GM12872 (cell line): ENCODE measurements at regions not wholly inside any gene's neighbourhood (a gene's known extent, or its start where the extent isn't known, plus 50 kb on each side); places are given as distances from the start of the nearest gene placed in this dataset.

Experiments
- TF ChIP-seq, protein P1 (sequence below): IDR thresholded peaks from 3 replicates; pipeline ENCODE4 v1.5.1; 2011; ENCODE audit warnings: low read depth, mild to moderate bottlenecking, low read length, moderate library complexity; ENCODE audit not compliant: insufficient read depth

DNA sequence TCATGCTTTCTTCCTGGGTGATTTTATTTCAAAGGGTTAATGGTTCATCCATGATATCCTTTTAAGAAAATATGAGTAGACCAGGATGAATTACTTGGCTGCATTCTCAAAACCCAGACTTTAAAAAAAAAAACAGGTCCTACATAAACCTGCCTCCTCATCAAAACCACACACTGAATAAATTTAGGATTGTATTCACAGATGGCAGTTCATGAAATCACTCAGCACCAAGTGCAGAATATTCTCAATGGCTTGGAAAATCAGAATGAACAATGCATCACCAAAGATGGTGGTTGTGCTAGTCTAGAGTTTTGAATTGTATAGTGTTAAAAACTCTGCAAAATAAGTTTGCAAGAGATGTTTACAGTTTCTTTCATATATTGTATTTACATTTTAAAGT is 145.4 kb upstream of the GRAMD2B start:
- TF ChIP-seq, protein P1, sequence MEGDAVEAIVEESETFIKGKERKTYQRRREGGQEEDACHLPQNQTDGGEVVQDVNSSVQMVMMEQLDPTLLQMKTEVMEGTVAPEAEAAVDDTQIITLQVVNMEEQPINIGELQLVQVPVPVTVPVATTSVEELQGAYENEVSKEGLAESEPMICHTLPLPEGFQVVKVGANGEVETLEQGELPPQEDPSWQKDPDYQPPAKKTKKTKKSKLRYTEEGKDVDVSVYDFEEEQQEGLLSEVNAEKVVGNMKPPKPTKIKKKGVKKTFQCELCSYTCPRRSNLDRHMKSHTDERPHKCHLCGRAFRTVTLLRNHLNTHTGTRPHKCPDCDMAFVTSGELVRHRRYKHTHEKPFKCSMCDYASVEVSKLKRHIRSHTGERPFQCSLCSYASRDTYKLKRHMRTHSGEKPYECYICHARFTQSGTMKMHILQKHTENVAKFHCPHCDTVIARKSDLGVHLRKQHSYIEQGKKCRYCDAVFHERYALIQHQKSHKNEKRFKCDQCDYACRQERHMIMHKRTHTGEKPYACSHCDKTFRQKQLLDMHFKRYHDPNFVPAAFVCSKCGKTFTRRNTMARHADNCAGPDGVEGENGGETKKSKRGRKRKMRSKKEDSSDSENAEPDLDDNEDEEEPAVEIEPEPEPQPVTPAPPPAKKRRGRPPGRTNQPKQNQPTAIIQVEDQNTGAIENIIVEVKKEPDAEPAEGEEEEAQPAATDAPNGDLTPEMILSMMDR = no peak

DNA sequence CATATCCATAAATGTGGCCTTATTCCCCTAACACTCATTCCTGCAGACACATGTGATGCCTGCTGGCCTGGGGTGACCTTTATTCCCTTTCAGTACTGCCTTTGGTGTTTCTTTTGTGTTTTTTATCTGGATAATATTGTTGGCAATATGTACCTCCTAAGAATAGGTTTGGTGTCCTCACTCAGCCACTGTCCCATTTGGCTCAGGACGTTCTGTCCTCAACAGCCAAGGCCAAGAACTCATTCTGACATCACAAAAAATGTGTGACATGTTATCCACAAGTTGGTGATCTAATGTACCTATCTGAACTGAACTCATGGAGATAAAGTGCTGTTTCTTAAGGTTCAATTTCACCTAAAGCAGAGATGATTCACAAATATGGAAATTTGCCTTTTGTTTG is 142.9 kb upstream of the GRAMD2B start:
- TF ChIP-seq, protein P1 = no peak

- TF ChIP-seq, protein P1 = no peak
Observed at GRCh38 chr5:126280846-126281245, 142.4 kb upstream of the GRAMD2B start.

DNA sequence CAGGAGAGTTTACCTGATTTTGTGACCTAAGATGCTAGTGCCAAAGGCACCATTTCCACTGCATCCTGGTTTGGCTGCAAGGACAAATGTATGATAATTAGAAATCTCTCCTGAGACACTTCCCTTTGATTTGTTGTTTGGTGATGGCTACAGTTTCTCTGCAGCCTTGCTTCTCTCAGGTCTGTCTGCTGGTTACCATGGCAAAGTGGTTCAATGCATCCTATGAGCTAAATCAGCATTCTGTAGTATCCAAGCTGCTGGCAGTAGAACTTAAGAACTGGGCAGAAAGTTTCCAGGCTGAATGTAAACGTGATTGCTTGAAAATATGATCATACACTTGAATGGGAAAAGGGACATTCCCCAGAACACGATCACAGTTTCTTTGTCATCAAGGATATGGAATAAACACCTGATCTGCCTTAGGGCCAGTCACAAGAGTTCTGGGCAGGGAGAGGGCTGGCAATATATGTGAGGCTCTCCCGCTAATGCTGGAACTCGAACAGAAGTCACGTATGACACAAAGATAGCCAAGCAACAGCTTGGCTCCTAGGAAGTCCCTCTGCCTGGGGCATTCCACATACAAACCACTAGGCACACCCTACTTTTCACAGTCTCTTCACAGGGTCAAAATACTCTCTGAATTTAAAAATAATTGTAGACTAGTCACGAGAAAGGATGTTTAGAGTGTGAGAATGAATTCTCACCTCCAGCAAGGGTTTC is 138.1 kb upstream of the GRAMD2B start:
- TF ChIP-seq, protein P1 = no peak

DNA sequence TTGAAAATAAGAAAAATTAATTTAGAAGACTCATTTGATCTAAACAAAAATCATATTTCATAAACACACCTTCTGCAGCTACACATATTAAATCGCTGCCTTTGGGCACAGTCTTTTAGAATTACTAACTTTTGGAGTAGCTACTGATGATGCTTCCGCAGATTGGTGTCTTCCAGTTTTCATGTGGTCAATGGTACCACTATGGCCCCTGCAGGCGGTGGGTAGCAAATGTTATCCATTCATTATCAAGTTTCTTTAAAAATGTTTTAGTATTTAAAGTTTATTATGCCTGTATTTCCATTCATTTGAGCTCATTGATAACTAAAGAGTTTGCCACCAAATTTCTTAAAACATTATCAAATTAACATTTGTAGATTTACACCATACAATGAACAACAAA is 122.9 kb upstream of the GRAMD2B start:
- TF ChIP-seq, protein P1 = no peak

GRCh38 chr5:126301056-126301455 is 122.2 kb upstream of the GRAMD2B start:
- TF ChIP-seq, protein P1 = no peak

DNA sequence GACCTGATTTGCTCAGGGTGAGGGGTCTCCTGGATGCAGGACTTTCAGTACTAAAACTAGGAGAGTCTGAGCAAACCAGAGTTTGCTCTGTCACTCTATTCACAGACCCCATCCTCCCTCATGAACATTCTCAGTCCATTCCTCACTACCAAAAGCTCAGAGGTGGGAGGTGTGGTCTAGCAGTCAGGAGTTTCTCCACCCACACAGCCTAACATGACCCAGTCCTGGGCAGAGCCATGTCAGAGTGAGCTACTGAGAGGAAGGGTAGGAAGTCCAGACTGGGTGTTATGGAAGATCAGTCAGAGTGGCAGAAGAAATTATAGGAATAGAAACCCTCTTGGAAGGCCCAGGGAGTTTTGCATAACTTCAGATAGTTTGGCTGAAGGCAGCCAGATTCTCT is 113.3 kb upstream of the GRAMD2B start:
- TF ChIP-seq, protein P1 = no peak
